ENCODE measurements at regions not wholly inside any gene's neighbourhood (a gene's known extent, or its start where the extent isn't known, plus 50 kb on each side); places are given as distances from the start of the nearest gene placed in this dataset.
A peak's percentile ranks its signal among the peaks of the same experiment; 100 is the strongest.

- Histone ChIP-seq H3K36me3 (ENCODE audit: control insufficient read depth in 4 of 4, insufficient read depth in 4 of 4, low read length in 4 of 4) (no peaks in the 10 kb centered on the region), H3K4me3 (no peak overlapping the region), H3K9ac (ENCODE audit: insufficient read depth in 1 of 2, low read length in 2 of 2) (no peak overlapping the region), H3K27me3 (ENCODE audit: control insufficient read depth in 3 of 3, insufficient read depth in 3 of 3, low read length in 2 of 3) (no peaks in the 10 kb centered on the region), H3K4me1 (ENCODE audit: control insufficient read depth in 5 of 5, insufficient read depth in 5 of 5, low read length in 5 of 5) (peaks cover 0 to 7% (median 0%) of the 10 kb centered on the region in 5 donors), H3K9me3 (ENCODE audit: control insufficient read depth in 4 of 4, insufficient read depth in 3 of 4, low read length in 3 of 4) (no peaks in the 10 kb centered on the region), H3K27ac (ENCODE audit: low read depth in 1 of 2, low read length in 1 of 2) (no peak overlapping the region)
- no peak for TF ChIP-seq CTCF (IDR thresholded peaks at IDR 0.05; ENCODE audit: control extremely low read depth, extremely low read depth)
- ATAC-seq (ENCODE audit: insufficient read depth, low FRiP score) (no peak), DNase-seq (peak in 1 of 3 donors; percentile 37)
- WGBS, 2 donors: 92 to 94% methylated on average over 5 of the region's 5 CpGs
Observed at GRCh38 chr9:13047827-13048587, 231.5 kb downstream of the MPDZ start.

GRCh38 chr9:13049223-13049622, 230.3 kb downstream of the MPDZ start:
- H3K27ac ChIP-seq (ENCODE audit: low read depth in 1 of 2, low read length in 1 of 2): no peak overlapping the region
- no peaks in the 10 kb centered on the region for H3K36me3 ChIP-seq (ENCODE audit: control insufficient read depth in 4 of 4, insufficient read depth in 4 of 4, low read length in 4 of 4)
- H3K27me3 ChIP-seq (ENCODE audit: control insufficient read depth in 3 of 3, insufficient read depth in 3 of 3, low read length in 2 of 3): no peaks in the 10 kb centered on the region
- 82 to 87% methylated on average over 7 of the region's 7 CpGs for WGBS, 2 donors
- H3K4me1 ChIP-seq (ENCODE audit: control insufficient read depth in 5 of 5, insufficient read depth in 5 of 5, low read length in 5 of 5): peaks cover 0 to 7% (median 0%) of the 10 kb centered on the region in 5 donors
- TF ChIP-seq CTCF (IDR thresholded peaks at IDR 0.05; ENCODE audit: control extremely low read depth, extremely low read depth): no peak
- no peaks in the 10 kb centered on the region for H3K9me3 ChIP-seq (ENCODE audit: control insufficient read depth in 4 of 4, insufficient read depth in 3 of 4, low read length in 3 of 4)
- no peak overlapping the region for H3K9ac ChIP-seq (ENCODE audit: insufficient read depth in 1 of 2, low read length in 2 of 2)
- H3K4me3 ChIP-seq: no peak overlapping the region
- ATAC-seq (ENCODE audit: insufficient read depth, low FRiP score) (no peak), DNase-seq (no peak)

DNA sequence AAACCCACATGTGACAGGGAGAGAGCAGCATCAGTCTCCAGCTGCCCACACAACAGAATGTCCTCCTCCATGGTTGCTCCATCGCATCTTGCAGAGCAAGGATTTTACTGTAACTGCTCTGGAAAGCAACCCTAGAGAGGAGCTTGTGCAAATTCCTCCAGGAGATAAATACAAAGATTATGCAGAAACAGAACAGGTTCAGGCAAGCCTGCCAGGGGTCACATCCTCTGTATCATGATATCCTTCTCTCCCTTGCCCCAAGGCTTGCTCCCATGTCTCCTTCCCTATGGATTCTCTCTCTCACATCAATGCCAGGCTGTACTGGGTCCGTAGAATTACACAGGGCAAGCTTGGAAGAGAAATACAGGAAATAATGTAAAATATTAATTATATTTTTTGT, 226.0 kb downstream of the MPDZ start:
- Histone ChIP-seq H3K27ac (ENCODE audit: low read depth in 1 of 2, low read length in 1 of 2) (no peak overlapping the region), H3K9me3 (ENCODE audit: control insufficient read depth in 4 of 4, insufficient read depth in 3 of 4, low read length in 3 of 4) (no peaks in the 10 kb centered on the region), H3K9ac (ENCODE audit: insufficient read depth in 1 of 2, low read length in 2 of 2) (no peak overlapping the region), H3K4me3 (no peak overlapping the region), H3K27me3 (ENCODE audit: control insufficient read depth in 3 of 3, insufficient read depth in 3 of 3, low read length in 2 of 3) (no peaks in the 10 kb centered on the region), H3K36me3 (ENCODE audit: control insufficient read depth in 4 of 4, insufficient read depth in 4 of 4, low read length in 4 of 4) (no peaks in the 10 kb centered on the region), H3K4me1 (ENCODE audit: control insufficient read depth in 5 of 5, insufficient read depth in 5 of 5, low read length in 5 of 5) (no peaks in the 10 kb centered on the region)
- 47 to 48% methylated on average over 2 of the region's 2 CpGs for WGBS, 2 donors
- ATAC-seq (ENCODE audit: insufficient read depth, low FRiP score) (no peak), DNase-seq (no peak)
- TF ChIP-seq CTCF (IDR thresholded peaks at IDR 0.05; ENCODE audit: control extremely low read depth, extremely low read depth): no peak

- no peaks in the 10 kb centered on the region for H3K27me3 ChIP-seq (ENCODE audit: control insufficient read depth in 3 of 3, insufficient read depth in 3 of 3, low read length in 2 of 3)
- H3K9me3 ChIP-seq (ENCODE audit: control insufficient read depth in 4 of 4, insufficient read depth in 3 of 4, low read length in 3 of 4): no peaks in the 10 kb centered on the region
- no peak overlapping the region for H3K9ac ChIP-seq (ENCODE audit: insufficient read depth in 1 of 2, low read length in 2 of 2)
- H3K4me1 ChIP-seq (ENCODE audit: control insufficient read depth in 5 of 5, insufficient read depth in 5 of 5, low read length in 5 of 5): no peaks in the 10 kb centered on the region
- no peak overlapping the region for H3K4me3 ChIP-seq
- DNase-seq (no peak), ATAC-seq (ENCODE audit: insufficient read depth, low FRiP score) (no peak)
- H3K36me3 ChIP-seq (ENCODE audit: control insufficient read depth in 4 of 4, insufficient read depth in 4 of 4, low read length in 4 of 4): no peaks in the 10 kb centered on the region
- TF ChIP-seq CTCF (IDR thresholded peaks at IDR 0.05; ENCODE audit: control extremely low read depth, extremely low read depth): no peak
- no peak overlapping the region for H3K27ac ChIP-seq (ENCODE audit: low read depth in 1 of 2, low read length in 1 of 2)
- WGBS, 2 donors: 76 to 83% methylated on average over 1 of the region's 1 CpG
Observed at GRCh38 chr9:13054389-13054788, 225.1 kb downstream of the MPDZ start.

All from lung (tissue), 11 donors.